ENCODE measurements at regions not wholly inside any gene's neighbourhood (a gene's known extent, or its start where the extent isn't known, plus 50 kb on each side); places are given as distances from the start of the nearest gene placed in this dataset.

DNA sequence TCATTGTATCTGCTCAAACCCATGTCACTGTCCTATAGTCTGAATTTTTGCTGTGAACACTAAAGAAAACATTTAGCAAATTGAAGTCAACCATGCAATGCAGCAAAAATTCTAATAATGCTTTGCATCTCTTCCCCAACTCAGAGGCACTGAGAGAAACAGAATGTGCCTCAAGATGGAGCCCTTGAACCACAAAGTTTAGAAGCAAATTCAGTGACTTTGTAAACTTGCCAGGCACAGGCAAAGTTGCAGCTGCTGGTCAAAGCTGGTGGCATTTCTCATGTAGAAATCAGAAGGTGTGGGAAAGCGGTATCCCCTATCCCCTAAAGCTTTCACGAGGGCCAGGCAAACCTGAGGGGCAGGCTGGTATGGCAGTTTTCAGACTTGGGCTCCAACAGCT is 121.7 kb upstream of the DIPK2B start:
- DNase-seq: no peak
- Mint-ChIP-seq H3K36me3 (no peaks in the 10 kb centered on the region), H3K27ac (no peak overlapping the region), H3K4me3 (no peak overlapping the region), H3K4me1 (no peaks in the 10 kb centered on the region), H3K9me3 (peaks cover 0 to 1% (median 0%) of the 10 kb centered on the region in 7 donors), H3K27me3 (ENCODE audit: low read depth in 3 of 3) (peaks cover 0 to 10% (median 0%) of the 10 kb centered on the region in 3 donors)
- Histone ChIP-seq H3K27me3 (ENCODE audit: control insufficient read depth in 2 of 2, insufficient read depth in 2 of 2, low read length in 2 of 2) (peaks cover 0 to 14% of the 10 kb centered on the region in 2 donors), H4K20me1 (ENCODE audit: insufficient read depth, low read length) (no peaks in the 10 kb centered on the region), H3K9ac (ENCODE audit: insufficient read depth, low read length, poor library complexity, severe bottlenecking) (no peak overlapping the region), H3K79me2 (ENCODE audit: insufficient read depth, low read length) (no peaks in the 10 kb centered on the region), H3K4me2 (replicated peaks; ENCODE audit: extremely low read depth, low read length, poor library complexity, severe bottlenecking) (no peak overlapping the region), H2AFZ (ENCODE audit: insufficient read depth, low read depth, low read length, poor library complexity, severe bottlenecking) (no peak overlapping the region), H3K36me3 (replicated peaks in 1 of 2; ENCODE audit: control insufficient read depth in 1 of 2, insufficient read depth in 2 of 2, low read length in 2 of 2) (no peaks in the 10 kb centered on the region), H3K4me3 (replicated peaks in 1 of 3; ENCODE audit: low read depth in 2 of 3, low read length in 3 of 3) (no peak overlapping the region), H3K27ac (ENCODE audit: low read depth in 1 of 2, low read length in 2 of 2) (no peak overlapping the region), H3K4me1 (ENCODE audit: control insufficient read depth in 1 of 2, insufficient read depth in 2 of 2, low read length in 2 of 2) (no peaks in the 10 kb centered on the region), H3K9me3 (replicated peaks in 1 of 2; ENCODE audit: control insufficient read depth in 1 of 2, insufficient read depth in 1 of 2, low read length in 2 of 2) (no peaks in the 10 kb centered on the region)
- TF ChIP-seq, protein P1, sequence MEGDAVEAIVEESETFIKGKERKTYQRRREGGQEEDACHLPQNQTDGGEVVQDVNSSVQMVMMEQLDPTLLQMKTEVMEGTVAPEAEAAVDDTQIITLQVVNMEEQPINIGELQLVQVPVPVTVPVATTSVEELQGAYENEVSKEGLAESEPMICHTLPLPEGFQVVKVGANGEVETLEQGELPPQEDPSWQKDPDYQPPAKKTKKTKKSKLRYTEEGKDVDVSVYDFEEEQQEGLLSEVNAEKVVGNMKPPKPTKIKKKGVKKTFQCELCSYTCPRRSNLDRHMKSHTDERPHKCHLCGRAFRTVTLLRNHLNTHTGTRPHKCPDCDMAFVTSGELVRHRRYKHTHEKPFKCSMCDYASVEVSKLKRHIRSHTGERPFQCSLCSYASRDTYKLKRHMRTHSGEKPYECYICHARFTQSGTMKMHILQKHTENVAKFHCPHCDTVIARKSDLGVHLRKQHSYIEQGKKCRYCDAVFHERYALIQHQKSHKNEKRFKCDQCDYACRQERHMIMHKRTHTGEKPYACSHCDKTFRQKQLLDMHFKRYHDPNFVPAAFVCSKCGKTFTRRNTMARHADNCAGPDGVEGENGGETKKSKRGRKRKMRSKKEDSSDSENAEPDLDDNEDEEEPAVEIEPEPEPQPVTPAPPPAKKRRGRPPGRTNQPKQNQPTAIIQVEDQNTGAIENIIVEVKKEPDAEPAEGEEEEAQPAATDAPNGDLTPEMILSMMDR (IDR thresholded peaks at IDR 0.05): no peak
- intact Hi-C loops (cut with micrococcal nuclease): no loop called here
- WGBS (ENCODE audit: insufficient coverage): no CpG with 5 or more reads among the region's 2 CpGs

GRCh38 chrX:45320191-45320590 is 119.5 kb upstream of the DIPK2B start:
- Histone ChIP-seq H2AFZ (ENCODE audit: insufficient read depth, low read depth, low read length, poor library complexity, severe bottlenecking) (no peak overlapping the region), H3K4me1 (ENCODE audit: control insufficient read depth in 1 of 2, insufficient read depth in 2 of 2, low read length in 2 of 2) (no peaks in the 10 kb centered on the region), H3K9me3 (replicated peaks in 1 of 2; ENCODE audit: control insufficient read depth in 1 of 2, insufficient read depth in 1 of 2, low read length in 2 of 2) (no peaks in the 10 kb centered on the region), H4K20me1 (ENCODE audit: insufficient read depth, low read length) (no peaks in the 10 kb centered on the region), H3K36me3 (replicated peaks in 1 of 2; ENCODE audit: control insufficient read depth in 1 of 2, insufficient read depth in 2 of 2, low read length in 2 of 2) (no peaks in the 10 kb centered on the region), H3K4me2 (replicated peaks; ENCODE audit: extremely low read depth, low read length, poor library complexity, severe bottlenecking) (no peak overlapping the region), H3K4me3 (replicated peaks in 1 of 3; ENCODE audit: low read depth in 2 of 3, low read length in 3 of 3) (no peak overlapping the region), H3K27me3 (ENCODE audit: control insufficient read depth in 2 of 2, insufficient read depth in 2 of 2, low read length in 2 of 2) (peaks cover 0 to 10% of the 10 kb centered on the region in 2 donors), H3K9ac (ENCODE audit: insufficient read depth, low read length, poor library complexity, severe bottlenecking) (no peak overlapping the region), H3K27ac (ENCODE audit: low read depth in 1 of 2, low read length in 2 of 2) (no peak overlapping the region), H3K79me2 (ENCODE audit: insufficient read depth, low read length) (no peaks in the 10 kb centered on the region)
- no peaks in the 10 kb centered on the region for H3K36me3 Mint-ChIP-seq
- H3K4me1 Mint-ChIP-seq: no peaks in the 10 kb centered on the region
- TF ChIP-seq, protein P1 (IDR thresholded peaks at IDR 0.05): no peak
- H3K4me3 Mint-ChIP-seq: no peak overlapping the region
- H3K9me3 Mint-ChIP-seq: peaks cover 0 to 4% (median 0%) of the 10 kb centered on the region in 7 donors
- DNase-seq: no peak
- no CpG with 5 or more reads among the region's 1 CpG for WGBS (ENCODE audit: insufficient coverage)
- H3K27ac Mint-ChIP-seq: no peak overlapping the region
- intact Hi-C loops (cut with micrococcal nuclease): no loop called here
- peaks cover 0 to 12% (median 0%) of the 10 kb centered on the region in 3 donors for H3K27me3 Mint-ChIP-seq (ENCODE audit: low read depth in 3 of 3)
